ENCODE measurements at regions not wholly inside any gene's neighbourhood (a gene's known extent, or its start where the extent isn't known, plus 50 kb on each side); places are given as distances from the start of the nearest gene placed in this dataset.

- no peak overlapping the region for H3K4me3 ChIP-seq
- H3K27ac ChIP-seq: no peak overlapping the region
- ATAC-seq (no peak), DNase-seq (no peak), FAIRE-seq (no peak)
- 93 to 97% methylated on average over 2 of the region's 2 CpGs for WGBS, 2 donors
- intact Hi-C loops (cut with DNase I): no loop called here
- H3K36me3 ChIP-seq: no peaks in the 10 kb centered on the region
- H3K4me1 ChIP-seq: no peaks in the 10 kb centered on the region
- no peaks in the 10 kb centered on the region for H3K9me3 ChIP-seq
- H3K27me3 ChIP-seq: no peaks in the 10 kb centered on the region
- TF ChIP-seq, protein P1, sequence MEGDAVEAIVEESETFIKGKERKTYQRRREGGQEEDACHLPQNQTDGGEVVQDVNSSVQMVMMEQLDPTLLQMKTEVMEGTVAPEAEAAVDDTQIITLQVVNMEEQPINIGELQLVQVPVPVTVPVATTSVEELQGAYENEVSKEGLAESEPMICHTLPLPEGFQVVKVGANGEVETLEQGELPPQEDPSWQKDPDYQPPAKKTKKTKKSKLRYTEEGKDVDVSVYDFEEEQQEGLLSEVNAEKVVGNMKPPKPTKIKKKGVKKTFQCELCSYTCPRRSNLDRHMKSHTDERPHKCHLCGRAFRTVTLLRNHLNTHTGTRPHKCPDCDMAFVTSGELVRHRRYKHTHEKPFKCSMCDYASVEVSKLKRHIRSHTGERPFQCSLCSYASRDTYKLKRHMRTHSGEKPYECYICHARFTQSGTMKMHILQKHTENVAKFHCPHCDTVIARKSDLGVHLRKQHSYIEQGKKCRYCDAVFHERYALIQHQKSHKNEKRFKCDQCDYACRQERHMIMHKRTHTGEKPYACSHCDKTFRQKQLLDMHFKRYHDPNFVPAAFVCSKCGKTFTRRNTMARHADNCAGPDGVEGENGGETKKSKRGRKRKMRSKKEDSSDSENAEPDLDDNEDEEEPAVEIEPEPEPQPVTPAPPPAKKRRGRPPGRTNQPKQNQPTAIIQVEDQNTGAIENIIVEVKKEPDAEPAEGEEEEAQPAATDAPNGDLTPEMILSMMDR (IDR thresholded peaks at IDR 0.05): no peak
These were observed 200.9 kb upstream of the RFC3 start for GRCh38 chr13:33617055-33617454.

DNA sequence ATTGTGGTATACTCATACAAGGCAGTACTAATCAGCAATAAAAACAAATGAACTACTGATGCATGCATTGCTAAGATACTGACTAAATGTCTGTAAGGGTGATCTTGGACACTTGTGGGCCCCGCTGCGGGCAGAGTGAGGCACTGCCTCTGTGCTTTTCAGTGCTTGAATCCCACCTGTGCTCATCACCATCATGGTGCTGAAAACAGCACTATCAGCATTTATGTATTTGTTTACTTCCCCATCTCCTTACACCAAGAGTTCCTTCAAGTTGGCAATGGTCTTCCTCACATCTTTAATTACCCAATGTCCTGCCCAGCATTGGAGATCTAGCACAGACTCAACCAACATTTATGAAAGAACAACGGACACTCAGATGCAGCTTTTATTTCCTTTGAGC is 193.7 kb upstream of the RFC3 start:
- no peak for DNase-seq
- Histone ChIP-seq H3K36me3 (no peaks in the 10 kb centered on the region), H3K4me1 (peaks cover 0 to 6% (median 5%) of the 10 kb centered on the region in 3 donors), H3K27me3 (no peaks in the 10 kb centered on the region), H3K27ac (no peak overlapping the region), H3K9me3 (no peaks in the 10 kb centered on the region), H3K4me3 (no peak overlapping the region)
- 87 to 89% methylated on average over 3 of the region's 3 CpGs for WGBS, 2 donors
- TF ChIP-seq, protein P1 (IDR thresholded peaks at IDR 0.05): no peak
- ATAC-seq: no peak
- no peak for FAIRE-seq
- intact Hi-C loops (cut with DNase I): no loop called here

DNA sequence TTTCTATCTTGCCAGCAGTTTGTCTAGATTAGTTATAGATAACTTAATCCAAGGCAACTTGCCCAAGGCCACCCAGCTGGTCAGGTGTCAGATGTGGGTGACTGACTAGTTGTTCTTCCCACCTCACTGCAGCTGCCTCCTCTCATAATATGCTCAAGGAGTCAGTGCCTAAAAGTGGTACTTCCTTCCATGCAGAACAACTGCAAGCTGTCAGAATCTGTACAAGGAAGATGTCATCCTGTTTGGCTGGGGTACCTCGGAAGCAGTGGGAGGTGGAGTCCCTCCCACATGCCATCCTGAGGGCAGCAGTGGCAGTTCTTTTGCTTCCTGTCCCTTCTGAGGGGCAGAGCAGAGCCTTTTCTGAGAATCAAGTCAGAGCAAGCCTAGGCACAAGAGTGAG is 193.2 kb upstream of the RFC3 start:
- FAIRE-seq (no peak), DNase-seq (no peak), ATAC-seq (no peak)
- H3K27me3 ChIP-seq: no peaks in the 10 kb centered on the region
- peaks cover 0 to 6% (median 5%) of the 10 kb centered on the region in 3 donors for H3K4me1 ChIP-seq
- TF ChIP-seq, protein P1 (IDR thresholded peaks at IDR 0.05): no peak
- H3K9me3 ChIP-seq: no peaks in the 10 kb centered on the region
- 50 to 59% methylated on average over 1 of the region's 1 CpG for WGBS, 2 donors
- H3K36me3 ChIP-seq: no peaks in the 10 kb centered on the region
- intact Hi-C loops (cut with DNase I): no loop called here
- no peak overlapping the region for H3K4me3 ChIP-seq
- H3K27ac ChIP-seq: no peak overlapping the region

GRCh38 chr13:33626407-33626806 is 191.5 kb upstream of the RFC3 start:
- Histone ChIP-seq H3K27ac (no peak overlapping the region), H3K4me3 (no peak overlapping the region), H3K36me3 (no peaks in the 10 kb centered on the region), H3K9me3 (no peaks in the 10 kb centered on the region), H3K4me1 (peaks cover 0 to 6% (median 5%) of the 10 kb centered on the region in 3 donors), H3K27me3 (no peaks in the 10 kb centered on the region)
- ATAC-seq (no peak), DNase-seq (no peak), FAIRE-seq (no peak)
- TF ChIP-seq, protein P1 (IDR thresholded peaks at IDR 0.05): no peak
- intact Hi-C loops (cut with DNase I): no loop called here

DNA sequence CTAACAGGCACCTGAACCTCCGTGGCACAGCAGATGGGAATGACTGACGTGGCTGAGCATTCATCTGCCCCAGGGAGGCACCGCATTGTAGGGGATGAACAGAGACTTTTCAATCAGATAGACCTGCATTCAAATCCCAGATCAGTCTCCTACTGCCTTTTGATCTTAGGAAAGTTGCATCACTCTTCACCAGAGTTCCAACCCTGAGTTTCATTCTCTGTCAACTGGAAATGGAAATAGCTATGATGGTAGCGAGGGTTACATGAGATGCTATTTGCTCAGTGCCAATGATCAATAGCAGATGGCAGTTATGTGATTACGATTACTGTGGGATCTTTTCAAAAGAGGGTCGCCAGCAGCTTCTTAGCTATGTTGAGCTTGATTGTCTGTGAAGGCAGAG is 189.3 kb upstream of the RFC3 start:
- FAIRE-seq (no peak), DNase-seq (no peak), ATAC-seq (no peak)
- no peaks in the 10 kb centered on the region for H3K9me3 ChIP-seq
- H3K4me1 ChIP-seq: peaks cover 0 to 8% (median 6%) of the 10 kb centered on the region in 3 donors
- H3K36me3 ChIP-seq: no peaks in the 10 kb centered on the region
- no peaks in the 10 kb centered on the region for H3K27me3 ChIP-seq
- 94 to 95% methylated on average over 6 of the region's 6 CpGs for WGBS, 2 donors
- no peak overlapping the region for H3K27ac ChIP-seq
- H3K4me3 ChIP-seq: no peak overlapping the region
- TF ChIP-seq, protein P1 (IDR thresholded peaks at IDR 0.05): no peak
- intact Hi-C loops (cut with DNase I): no loop called here

All from pancreas (tissue), 10 donors.